ENCODE measurements at regions not wholly inside any gene's neighbourhood (a gene's known extent, or its start where the extent isn't known, plus 50 kb on each side); places are given as distances from the start of the nearest gene placed in this dataset.

GRCh38 chr7:17632384-17632783, 307.9 kb downstream of the SNX13 start:
- DNase-seq (ENCODE audit: low read depth in 3 of 3, low spot score in 2 of 3) = no peak

- DNase-seq (ENCODE audit: low read depth in 3 of 3, low spot score in 2 of 3) = no peak
Observed at GRCh38 chr7:17633067-17633466, 307.2 kb downstream of the SNX13 start.

- no peak for DNase-seq (ENCODE audit: low read depth in 3 of 3, low spot score in 2 of 3)
Observed at GRCh38 chr7:17638727-17639126, 301.6 kb downstream of the SNX13 start.

- no peak for DNase-seq (ENCODE audit: low read depth in 3 of 3, low spot score in 2 of 3)
Observed at GRCh38 chr7:17640730-17641377, 299.4 kb downstream of the SNX13 start.

GRCh38 chr7:17645500-17645899, 294.8 kb downstream of the SNX13 start:
- no peak for DNase-seq (ENCODE audit: low read depth in 3 of 3, low spot score in 2 of 3)

GRCh38 chr7:17646253-17646956, 293.9 kb downstream of the SNX13 start:
- DNase-seq (ENCODE audit: low read depth in 3 of 3, low spot score in 2 of 3) = no peak

- DNase-seq (ENCODE audit: low read depth in 3 of 3, low spot score in 2 of 3) = no peak
Observed at GRCh38 chr7:17651341-17651740, 289.0 kb downstream of the SNX13 start.

GRCh38 chr7:17651863-17652385, 288.4 kb downstream of the SNX13 start:
- DNase-seq (ENCODE audit: low read depth in 3 of 3, low spot score in 2 of 3) = no peak

GRCh38 chr7:17654940-17655339, 285.4 kb downstream of the SNX13 start:
- DNase-seq (ENCODE audit: low read depth in 3 of 3, low spot score in 2 of 3) = no peak

GRCh38 chr7:17659126-17659525, 281.2 kb downstream of the SNX13 start:
- no peak for DNase-seq (ENCODE audit: low read depth in 3 of 3, low spot score in 2 of 3)

GRCh38 chr7:17660116-17660515, 280.2 kb downstream of the SNX13 start:
- no peak for DNase-seq (ENCODE audit: low read depth in 3 of 3, low spot score in 2 of 3)

- DNase-seq (ENCODE audit: low read depth in 3 of 3, low spot score in 2 of 3) = no peak
Observed at GRCh38 chr7:17661982-17662585, 278.2 kb downstream of the SNX13 start.

GRCh38 chr7:17663061-17663675, 277.1 kb downstream of the SNX13 start:
- DNase-seq (ENCODE audit: low read depth in 3 of 3, low spot score in 2 of 3) = no peak

- DNase-seq (ENCODE audit: low read depth in 3 of 3, low spot score in 2 of 3) = no peak
Observed at GRCh38 chr7:17665029-17665428, 275.3 kb downstream of the SNX13 start.

- no peak for DNase-seq (ENCODE audit: low read depth in 3 of 3, low spot score in 2 of 3)
Observed at GRCh38 chr7:17668122-17668521, 272.2 kb downstream of the SNX13 start.

- no peak for DNase-seq (ENCODE audit: low read depth in 3 of 3, low spot score in 2 of 3)
Observed at GRCh38 chr7:17669204-17669603, 271.1 kb downstream of the SNX13 start.

- DNase-seq (ENCODE audit: low read depth in 3 of 3, low spot score in 2 of 3) = no peak
Observed at GRCh38 chr7:17671956-17672355, 268.3 kb downstream of the SNX13 start.

GRCh38 chr7:17672783-17673182, 267.5 kb downstream of the SNX13 start:
- DNase-seq (ENCODE audit: low read depth in 3 of 3, low spot score in 2 of 3) = no peak

GRCh38 chr7:17674166-17674942, 265.9 kb downstream of the SNX13 start:
- no peak for DNase-seq (ENCODE audit: low read depth in 3 of 3, low spot score in 2 of 3)

GRCh38 chr7:17674943-17675608, 265.2 kb downstream of the SNX13 start:
- DNase-seq (ENCODE audit: low read depth in 3 of 3, low spot score in 2 of 3) = no peak
